ENCODE measurements at regions not wholly inside any gene's neighbourhood (a gene's known extent, or its start where the extent isn't known, plus 50 kb on each side); places are given as distances from the start of the nearest gene placed in this dataset.
A peak's percentile ranks its signal among the peaks of the same experiment; 100 is the strongest.

GRCh38 chr4:100786481-100786880 is 268.7 kb upstream of the EMCN start:
- ChIA-PET POLR2A (ENCODE audit: low non-redundant PET) (no interaction called here), CTCF (no interaction called here)
- H3K4me1 ChIP-seq (ENCODE audit: insufficient read depth, low read length, poor library complexity, severe bottlenecking): no peaks in the 10 kb centered on the region
- DNase-seq (ENCODE audit: low spot score): peak; percentile 28
- intact Hi-C loops (cut with micrococcal nuclease; ENCODE audit: unreplicated experiment): no loop called here
- H3K4me3 ChIP-seq (ENCODE audit: low read depth, low read length, poor library complexity, severe bottlenecking): no peak overlapping the region
- TF ChIP-seq CTCF (conservative IDR thresholded peaks at IDR 0.05; ENCODE audit: low read depth, low read length) (no peak), EZH2 (IDR thresholded peaks at IDR 0.05; ENCODE audit: borderline replicate concordance, low read depth, low read length, poor library complexity, severe bottlenecking) (no peak)
- H3K27ac ChIP-seq (ENCODE audit: low read depth, low read length, poor library complexity, severe bottlenecking): no peak overlapping the region
- no TSS peak for BruUV-seq (replicated peaks)
- no peaks in the 10 kb centered on the region for H3K27me3 ChIP-seq (replicated peaks; ENCODE audit: insufficient read depth, low read depth, low read length, poor library complexity)
- no peaks in the 10 kb centered on the region for H3K36me3 ChIP-seq (ENCODE audit: insufficient read depth, low read length, poor library complexity, severe bottlenecking)
- H3K9me3 ChIP-seq (ENCODE audit: low read depth, low read length, poor library complexity, severe bottlenecking): no peaks in the 10 kb centered on the region

- Histone ChIP-seq H3K9me3 (ENCODE audit: low read depth, low read length, poor library complexity, severe bottlenecking) (no peaks in the 10 kb centered on the region), H3K27ac (ENCODE audit: low read depth, low read length, poor library complexity, severe bottlenecking) (no peak overlapping the region), H3K4me3 (ENCODE audit: low read depth, low read length, poor library complexity, severe bottlenecking) (no peak overlapping the region), H3K27me3 (replicated peaks; ENCODE audit: insufficient read depth, low read depth, low read length, poor library complexity) (no peaks in the 10 kb centered on the region), H3K4me1 (ENCODE audit: insufficient read depth, low read length, poor library complexity, severe bottlenecking) (no peaks in the 10 kb centered on the region), H3K36me3 (ENCODE audit: insufficient read depth, low read length, poor library complexity, severe bottlenecking) (no peaks in the 10 kb centered on the region)
- ChIA-PET CTCF (no interaction called here), POLR2A (ENCODE audit: low non-redundant PET) (no interaction called here)
- no TSS peak for BruUV-seq (replicated peaks)
- no peak for DNase-seq (ENCODE audit: low spot score)
- intact Hi-C loops (cut with micrococcal nuclease; ENCODE audit: unreplicated experiment): no loop called here
- TF ChIP-seq EZH2 (IDR thresholded peaks at IDR 0.05; ENCODE audit: borderline replicate concordance, low read depth, low read length, poor library complexity, severe bottlenecking) (no peak), CTCF (conservative IDR thresholded peaks at IDR 0.05; ENCODE audit: low read depth, low read length) (no peak)
Observed at GRCh38 chr4:100782356-100782755, 264.5 kb upstream of the EMCN start.

GRCh38 chr4:100781435-100781834 is 263.6 kb upstream of the EMCN start:
- Histone ChIP-seq H3K4me1 (ENCODE audit: insufficient read depth, low read length, poor library complexity, severe bottlenecking) (no peaks in the 10 kb centered on the region), H3K27ac (ENCODE audit: low read depth, low read length, poor library complexity, severe bottlenecking) (no peak overlapping the region), H3K4me3 (ENCODE audit: low read depth, low read length, poor library complexity, severe bottlenecking) (no peak overlapping the region), H3K27me3 (replicated peaks; ENCODE audit: insufficient read depth, low read depth, low read length, poor library complexity) (no peaks in the 10 kb centered on the region), H3K36me3 (ENCODE audit: insufficient read depth, low read length, poor library complexity, severe bottlenecking) (no peaks in the 10 kb centered on the region), H3K9me3 (ENCODE audit: low read depth, low read length, poor library complexity, severe bottlenecking) (no peaks in the 10 kb centered on the region)
- intact Hi-C loops (cut with micrococcal nuclease; ENCODE audit: unreplicated experiment): no loop called here
- BruUV-seq (replicated peaks): no TSS peak
- CTCF ChIA-PET: no interaction called here
- TF ChIP-seq CTCF (conservative IDR thresholded peaks at IDR 0.05; ENCODE audit: low read depth, low read length): no peak
- no peak for TF ChIP-seq EZH2 (IDR thresholded peaks at IDR 0.05; ENCODE audit: borderline replicate concordance, low read depth, low read length, poor library complexity, severe bottlenecking)
- POLR2A ChIA-PET (ENCODE audit: low non-redundant PET): no interaction called here
- DNase-seq (ENCODE audit: low spot score): no peak
